ENCODE measurements at regions not wholly inside any gene's neighbourhood (a gene's known extent, or its start where the extent isn't known, plus 50 kb on each side); places are given as distances from the start of the nearest gene placed in this dataset.

DNA sequence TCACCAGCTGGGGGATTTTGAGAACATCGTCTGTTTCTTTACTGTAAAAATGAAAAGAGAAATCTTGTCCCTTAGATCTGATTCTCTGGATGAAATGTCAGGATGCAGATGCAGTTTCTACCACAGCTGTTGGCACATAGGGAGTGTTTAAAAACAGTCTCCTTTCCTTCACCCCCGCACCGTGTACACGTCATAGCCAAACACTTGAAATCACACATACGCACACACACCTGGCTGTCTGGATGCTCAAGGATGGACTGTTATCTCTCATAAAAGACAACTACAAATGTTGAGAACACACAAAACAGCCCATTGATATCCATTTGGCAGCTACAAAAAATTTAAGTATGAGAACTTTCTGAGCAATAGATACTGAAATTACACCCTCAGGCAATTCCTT, 275.8 kb upstream of the CLNK start:
- TF ChIP-seq, protein P1, sequence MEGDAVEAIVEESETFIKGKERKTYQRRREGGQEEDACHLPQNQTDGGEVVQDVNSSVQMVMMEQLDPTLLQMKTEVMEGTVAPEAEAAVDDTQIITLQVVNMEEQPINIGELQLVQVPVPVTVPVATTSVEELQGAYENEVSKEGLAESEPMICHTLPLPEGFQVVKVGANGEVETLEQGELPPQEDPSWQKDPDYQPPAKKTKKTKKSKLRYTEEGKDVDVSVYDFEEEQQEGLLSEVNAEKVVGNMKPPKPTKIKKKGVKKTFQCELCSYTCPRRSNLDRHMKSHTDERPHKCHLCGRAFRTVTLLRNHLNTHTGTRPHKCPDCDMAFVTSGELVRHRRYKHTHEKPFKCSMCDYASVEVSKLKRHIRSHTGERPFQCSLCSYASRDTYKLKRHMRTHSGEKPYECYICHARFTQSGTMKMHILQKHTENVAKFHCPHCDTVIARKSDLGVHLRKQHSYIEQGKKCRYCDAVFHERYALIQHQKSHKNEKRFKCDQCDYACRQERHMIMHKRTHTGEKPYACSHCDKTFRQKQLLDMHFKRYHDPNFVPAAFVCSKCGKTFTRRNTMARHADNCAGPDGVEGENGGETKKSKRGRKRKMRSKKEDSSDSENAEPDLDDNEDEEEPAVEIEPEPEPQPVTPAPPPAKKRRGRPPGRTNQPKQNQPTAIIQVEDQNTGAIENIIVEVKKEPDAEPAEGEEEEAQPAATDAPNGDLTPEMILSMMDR (conservative IDR thresholded peaks at IDR 0.05; ENCODE audit: low read length) = no peak
- no peak for TF ChIP-seq EZH2phosphoT487 (IDR thresholded peaks at IDR 0.05; ENCODE audit: borderline replicate concordance, low read depth, low read length)
